HTR-8/SVneo (cell line): ENCODE measurements at regions not wholly inside any gene's neighbourhood (a gene's known extent, or its start where the extent isn't known, plus 50 kb on each side); places are given as distances from the start of the nearest gene placed in this dataset.

ENCODE experiments used
- DNase-seq: peaks from one replicate; pipeline ENCODE4 v3.0.0; 2011; ENCODE audit warnings: low spot score, mixed read lengths; ENCODE audit not compliant: insufficient read length
- FAIRE-seq: peaks from 2 replicates; lab custom pipeline; 2011; peaks lifted over from hg19 to GRCh38; lab: Jason Lieb, UNC

- DNase-seq (no peak), FAIRE-seq (no peak)
These were observed 61.4 kb upstream of the LGALSL start for GRCh38 chr2:64392529-64392928.

- DNase-seq (no peak), FAIRE-seq (no peak)
These were observed 60.5 kb upstream of the LGALSL start for GRCh38 chr2:64393383-64394010.

- no peak for FAIRE-seq
- DNase-seq = no peak
These were observed 59.8 kb upstream of the LGALSL start for GRCh38 chr2:64394153-64394552.

GRCh38 chr2:64396001-64396400 is 58.0 kb upstream of the LGALSL start:
- DNase-seq (no peak), FAIRE-seq (no peak)

GRCh38 chr2:64396551-64396950 is 57.4 kb upstream of the LGALSL start:
- DNase-seq (no peak), FAIRE-seq (no peak)

- FAIRE-seq = no peak
- no peak for DNase-seq
These were observed 55.3 kb upstream of the LGALSL start for GRCh38 chr2:64398516-64399129.

GRCh38 chr2:64399521-64399920 is 54.4 kb upstream of the LGALSL start:
- DNase-seq = no peak
- FAIRE-seq = no peak

- no peak for FAIRE-seq
- no peak for DNase-seq
These were observed 53.7 kb upstream of the LGALSL start for GRCh38 chr2:64400105-64400728.

GRCh38 chr2:64400733-64401528 is 53.0 kb upstream of the LGALSL start:
- DNase-seq (no peak), FAIRE-seq (no peak)

- DNase-seq = no peak
- no peak for FAIRE-seq
These were observed 52.5 kb upstream of the LGALSL start for GRCh38 chr2:64401529-64401880.

GRCh38 chr2:64402876-64403275 is 51.1 kb upstream of the LGALSL start:
- FAIRE-seq (no peak), DNase-seq (no peak)

GRCh38 chr2:64403426-64403825 is 50.5 kb upstream of the LGALSL start:
- DNase-seq (no peak), FAIRE-seq (no peak)

- no peak for FAIRE-seq
These were observed 49.8 kb upstream of the LGALSL start for GRCh38 chr2:64404002-64404731.

More at GRCh38 chr2:64404002-64404731, 49.8 kb upstream of the LGALSL start:
- no peak for DNase-seq
